ENCODE measurements at regions not wholly inside any gene's neighbourhood (a gene's known extent, or its start where the extent isn't known, plus 50 kb on each side); places are given as distances from the start of the nearest gene placed in this dataset.

DNA sequence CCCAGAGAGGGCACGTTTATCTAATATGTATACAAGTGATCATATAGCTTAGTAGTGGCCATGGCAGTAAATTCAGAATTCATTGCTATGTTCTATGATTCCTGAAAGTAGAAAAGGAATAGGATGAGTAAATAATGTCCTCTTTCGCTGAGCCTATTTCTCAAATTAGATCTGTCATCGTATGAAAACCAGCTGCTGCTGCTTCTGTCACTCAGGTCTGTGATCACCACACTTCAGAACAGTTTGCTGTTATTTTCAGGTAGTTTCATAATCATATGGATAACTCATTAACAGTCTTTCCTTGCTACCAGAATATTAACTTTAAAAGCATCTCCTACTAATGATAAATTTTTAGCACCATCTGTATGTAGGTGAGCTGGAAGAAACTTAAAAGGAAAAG is 289.1 kb upstream of the AZI2 start:
- TF ChIP-seq POLR2AphosphoS5 (IDR thresholded peaks at IDR 0.05) (no peak), POLR2A (IDR thresholded peaks at IDR 0.05) (no peak), EP300 (IDR thresholded peaks at IDR 0.05) (no peak)
- TF ChIP-seq, protein P1, sequence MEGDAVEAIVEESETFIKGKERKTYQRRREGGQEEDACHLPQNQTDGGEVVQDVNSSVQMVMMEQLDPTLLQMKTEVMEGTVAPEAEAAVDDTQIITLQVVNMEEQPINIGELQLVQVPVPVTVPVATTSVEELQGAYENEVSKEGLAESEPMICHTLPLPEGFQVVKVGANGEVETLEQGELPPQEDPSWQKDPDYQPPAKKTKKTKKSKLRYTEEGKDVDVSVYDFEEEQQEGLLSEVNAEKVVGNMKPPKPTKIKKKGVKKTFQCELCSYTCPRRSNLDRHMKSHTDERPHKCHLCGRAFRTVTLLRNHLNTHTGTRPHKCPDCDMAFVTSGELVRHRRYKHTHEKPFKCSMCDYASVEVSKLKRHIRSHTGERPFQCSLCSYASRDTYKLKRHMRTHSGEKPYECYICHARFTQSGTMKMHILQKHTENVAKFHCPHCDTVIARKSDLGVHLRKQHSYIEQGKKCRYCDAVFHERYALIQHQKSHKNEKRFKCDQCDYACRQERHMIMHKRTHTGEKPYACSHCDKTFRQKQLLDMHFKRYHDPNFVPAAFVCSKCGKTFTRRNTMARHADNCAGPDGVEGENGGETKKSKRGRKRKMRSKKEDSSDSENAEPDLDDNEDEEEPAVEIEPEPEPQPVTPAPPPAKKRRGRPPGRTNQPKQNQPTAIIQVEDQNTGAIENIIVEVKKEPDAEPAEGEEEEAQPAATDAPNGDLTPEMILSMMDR (IDR thresholded peaks at IDR 0.05), result no peak

All from upper lobe of left lung (tissue), 4 donors.